ENCODE measurements at regions not wholly inside any gene's neighbourhood (a gene's known extent, or its start where the extent isn't known, plus 50 kb on each side); places are given as distances from the start of the nearest gene placed in this dataset.

GRCh38 chr6:101000341-101000740, 119.2 kb upstream of the ASCC3 start:
- no peaks in the 10 kb centered on the region for H3K27me3 ChIP-seq (ENCODE audit: insufficient read depth, low read length, poor library complexity, severe bottlenecking)
- TF ChIP-seq CTCF (conservative IDR thresholded peaks at IDR 0.05; ENCODE audit: low read length) = no peak
- no peak for TF ChIP-seq EZH2phosphoT487 (IDR thresholded peaks at IDR 0.05; ENCODE audit: borderline replicate concordance)
- no peak overlapping the region for H3K4me3 ChIP-seq (ENCODE audit: low read length, poor library complexity, severe bottlenecking)
- no peaks in the 10 kb centered on the region for H3F3A ChIP-seq (ENCODE audit: low read depth)
- no peak overlapping the region for H2AFZ ChIP-seq (ENCODE audit: low read length)
- no peaks in the 10 kb centered on the region for H3K36me3 ChIP-seq (ENCODE audit: insufficient read depth, low read length)
- no peaks in the 10 kb centered on the region for H3K9me2 ChIP-seq (replicated peaks; ENCODE audit: low read depth, low read length)
- no peak overlapping the region for H3K9ac ChIP-seq (ENCODE audit: low read depth, low read length, poor library complexity, severe bottlenecking)
- no peak overlapping the region for H3K4me2 ChIP-seq (ENCODE audit: low read depth, low read length, poor library complexity, severe bottlenecking)
- H3K79me2 ChIP-seq (ENCODE audit: insufficient read depth, low read length) = no peaks in the 10 kb centered on the region
- no peaks in the 10 kb centered on the region for H4K20me1 ChIP-seq (ENCODE audit: insufficient read depth, low read length, poor library complexity, severe bottlenecking)
- no peaks in the 10 kb centered on the region for H3K4me1 ChIP-seq (ENCODE audit: insufficient read depth, low read length, poor library complexity, severe bottlenecking)
- H3K9me3 ChIP-seq (ENCODE audit: insufficient read depth, low read depth, low read length) = no peaks in the 10 kb centered on the region

- Histone ChIP-seq H3F3A (ENCODE audit: low read depth) (no peaks in the 10 kb centered on the region), H3K27me3 (ENCODE audit: insufficient read depth, low read length, poor library complexity, severe bottlenecking) (no peaks in the 10 kb centered on the region), H3K36me3 (ENCODE audit: insufficient read depth, low read length) (no peaks in the 10 kb centered on the region), H2AFZ (ENCODE audit: low read length) (no peak overlapping the region), H3K4me2 (ENCODE audit: low read depth, low read length, poor library complexity, severe bottlenecking) (no peak overlapping the region), H3K9me3 (ENCODE audit: insufficient read depth, low read depth, low read length) (no peaks in the 10 kb centered on the region), H3K9ac (ENCODE audit: low read depth, low read length, poor library complexity, severe bottlenecking) (no peak overlapping the region), H3K4me3 (ENCODE audit: low read length, poor library complexity, severe bottlenecking) (no peak overlapping the region), H3K79me2 (ENCODE audit: insufficient read depth, low read length) (no peaks in the 10 kb centered on the region), H3K4me1 (ENCODE audit: insufficient read depth, low read length, poor library complexity, severe bottlenecking) (no peaks in the 10 kb centered on the region), H4K20me1 (ENCODE audit: insufficient read depth, low read length, poor library complexity, severe bottlenecking) (no peaks in the 10 kb centered on the region), H3K9me2 (replicated peaks; ENCODE audit: low read depth, low read length) (no peaks in the 10 kb centered on the region)
- no peak for TF ChIP-seq EZH2phosphoT487 (IDR thresholded peaks at IDR 0.05; ENCODE audit: borderline replicate concordance)
- no peak for TF ChIP-seq CTCF (conservative IDR thresholded peaks at IDR 0.05; ENCODE audit: low read length)
These were observed 119.9 kb upstream of the ASCC3 start for GRCh38 chr6:101001012-101001411.

GRCh38 chr6:101001607-101002006, 120.5 kb upstream of the ASCC3 start:
- TF ChIP-seq CTCF (conservative IDR thresholded peaks at IDR 0.05; ENCODE audit: low read length) = no peak
- no peak for TF ChIP-seq EZH2phosphoT487 (IDR thresholded peaks at IDR 0.05; ENCODE audit: borderline replicate concordance)
- Histone ChIP-seq H3K9me2 (replicated peaks; ENCODE audit: low read depth, low read length) (no peaks in the 10 kb centered on the region), H3K4me1 (ENCODE audit: insufficient read depth, low read length, poor library complexity, severe bottlenecking) (no peaks in the 10 kb centered on the region), H2AFZ (ENCODE audit: low read length) (no peak overlapping the region), H3K27me3 (ENCODE audit: insufficient read depth, low read length, poor library complexity, severe bottlenecking) (no peaks in the 10 kb centered on the region), H3K4me3 (ENCODE audit: low read length, poor library complexity, severe bottlenecking) (no peak overlapping the region), H3K9me3 (ENCODE audit: insufficient read depth, low read depth, low read length) (no peaks in the 10 kb centered on the region), H3K79me2 (ENCODE audit: insufficient read depth, low read length) (no peaks in the 10 kb centered on the region), H3K36me3 (ENCODE audit: insufficient read depth, low read length) (no peaks in the 10 kb centered on the region), H3K4me2 (ENCODE audit: low read depth, low read length, poor library complexity, severe bottlenecking) (no peak overlapping the region), H4K20me1 (ENCODE audit: insufficient read depth, low read length, poor library complexity, severe bottlenecking) (no peaks in the 10 kb centered on the region), H3K9ac (ENCODE audit: low read depth, low read length, poor library complexity, severe bottlenecking) (no peak overlapping the region), H3F3A (ENCODE audit: low read depth) (no peaks in the 10 kb centered on the region)

All from Loucy (cell line).